Stimulated activated CD8-positive, alpha-beta memory T cell treated with anti-CD3 and anti-CD28 coated beads, Interleukin-12 subunit alpha, Interleukin-12 subunit beta, amount 100 ng/mL, for 24 hours (primary cell): ENCODE measurements at regions not wholly inside any gene's neighbourhood (a gene's known extent, or its start where the extent isn't known, plus 50 kb on each side); places are given as distances from the start of the nearest gene placed in this dataset.
"Not testable (repeated sequence)": the region's sequence is repeated elsewhere in the genome, so short reads cannot be mapped to it uniquely, and the experiment has no call there.

Source experiments
- DNase-seq: peaks from one replicate; pipeline ENCODE4 v3.0.0-alpha.2; 2020; ENCODE audit errors: extremely low read depth

DNA sequence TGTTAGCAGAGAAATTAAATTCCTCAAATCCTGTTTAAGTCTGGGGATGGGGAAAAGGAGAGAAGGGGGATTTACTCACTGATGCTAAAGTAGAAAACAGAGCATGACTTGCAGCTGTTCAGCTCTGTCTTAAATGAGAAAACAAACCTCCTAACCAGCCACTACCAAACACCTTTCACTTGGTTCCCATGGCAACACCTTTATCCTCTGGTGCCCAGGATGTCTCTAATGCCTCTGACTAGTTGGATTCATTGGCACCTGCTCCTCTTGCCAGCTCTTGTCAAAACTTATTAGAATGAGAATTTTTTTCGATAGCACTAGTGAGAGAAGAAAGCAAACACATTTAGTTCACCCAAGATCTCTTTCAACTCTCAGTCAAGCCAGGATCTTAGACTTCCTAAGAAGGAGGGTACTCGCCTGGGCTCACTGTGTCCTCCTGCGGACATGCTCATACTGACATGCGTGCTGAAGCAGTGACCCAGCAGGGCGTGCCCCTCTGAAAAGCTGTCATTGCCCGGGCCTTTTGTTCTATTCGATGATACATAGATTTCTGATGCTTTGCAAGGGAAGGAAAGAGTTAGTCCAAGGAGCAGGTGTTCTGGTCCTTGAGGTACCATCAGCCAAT, 656.0 kb upstream of the CELF4 start:
- DNase-seq, result no peak

- DNase-seq, result no peak
Observed at GRCh38 chr18:38198956-38199355, 633.4 kb upstream of the CELF4 start.

GRCh38 chr18:38198526-38198925, 632.9 kb upstream of the CELF4 start:
- DNase-seq, result no peak

DNA sequence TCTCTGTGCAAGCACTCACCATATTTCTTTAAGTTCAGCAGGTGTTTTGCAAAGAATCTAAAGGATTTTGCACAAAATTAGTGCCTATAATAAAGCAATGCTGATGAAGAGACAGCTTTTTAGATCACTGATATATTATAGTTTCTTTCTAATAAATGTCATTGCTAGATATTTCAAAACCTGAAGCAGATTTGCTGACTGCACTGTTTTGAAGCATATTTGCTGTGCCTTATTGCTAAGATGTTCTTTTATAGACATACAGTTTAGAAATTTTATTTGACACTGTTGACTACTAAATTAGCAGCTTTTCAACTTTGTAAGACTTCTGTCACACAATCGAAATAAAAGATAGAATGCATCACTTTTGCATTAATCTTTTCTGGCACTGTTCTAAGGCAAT, 620.9 kb upstream of the CELF4 start:
- no peak for DNase-seq

DNA sequence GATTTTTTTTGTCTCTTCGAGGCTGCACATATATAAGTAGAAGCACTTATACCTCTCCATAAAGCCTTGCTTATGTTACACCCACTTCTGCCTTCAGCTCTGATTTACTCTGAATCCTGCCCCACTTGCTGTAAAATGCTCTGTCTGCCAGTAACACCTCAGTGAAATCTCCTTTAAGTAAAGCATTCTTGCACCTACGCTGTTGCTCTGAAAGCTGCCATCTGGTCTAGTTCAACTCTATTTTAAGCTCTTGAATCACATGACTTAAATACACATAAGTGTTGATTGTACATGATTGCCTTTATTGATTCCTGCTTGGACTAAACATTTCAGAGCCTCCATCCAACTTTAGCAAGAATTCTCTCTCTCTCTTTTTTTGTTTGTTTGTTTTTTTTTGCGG, 609.0 kb upstream of the CELF4 start:
- DNase-seq, result no peak

- DNase-seq, result no peak
Observed at GRCh38 chr18:38174173-38174572, 608.6 kb upstream of the CELF4 start.

DNA sequence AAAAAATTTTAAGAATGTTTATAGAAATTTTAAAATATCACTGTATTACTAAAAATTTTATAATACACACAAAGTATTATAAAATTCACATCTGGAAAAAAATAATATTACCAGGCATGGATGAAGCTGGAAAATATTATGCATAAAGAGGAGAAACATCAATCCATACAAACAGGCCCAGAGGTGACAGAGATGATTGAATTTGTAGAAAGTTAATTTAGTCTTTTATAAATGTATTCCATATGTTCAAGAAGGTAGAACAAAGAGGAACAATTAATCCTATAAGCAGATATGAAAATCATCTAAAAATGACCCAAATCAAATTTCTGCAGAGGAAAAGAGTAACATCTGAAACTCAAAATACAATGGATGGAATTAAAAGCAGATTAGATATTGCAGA, 605.2 kb upstream of the CELF4 start:
- no peak for DNase-seq

DNA sequence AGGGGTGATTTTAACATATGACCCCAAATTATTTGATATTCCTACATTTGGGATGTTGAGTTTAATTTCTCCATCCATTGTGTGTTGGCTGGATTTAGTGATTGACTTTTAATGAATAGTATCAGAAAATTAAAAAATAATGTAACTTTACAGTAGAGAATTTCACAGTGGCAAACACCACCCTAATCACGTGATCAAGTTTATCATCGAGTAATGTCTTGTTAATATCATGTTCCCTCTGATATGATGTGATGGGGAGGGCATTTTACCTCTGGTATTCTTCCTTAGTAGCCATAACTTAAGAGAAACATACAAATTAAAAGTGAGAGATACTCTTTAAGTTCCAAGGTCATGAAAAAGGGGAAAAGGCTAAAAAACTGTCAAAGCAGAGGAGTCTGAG, 602.0 kb upstream of the CELF4 start:
- DNase-seq, result no peak

- DNase-seq, result not testable (repeated sequence)
Observed at GRCh38 chr18:38153116-38153515, 587.5 kb upstream of the CELF4 start.

- DNase-seq, result no peak
Observed at GRCh38 chr18:38116716-38117115, 551.1 kb upstream of the CELF4 start.

DNA sequence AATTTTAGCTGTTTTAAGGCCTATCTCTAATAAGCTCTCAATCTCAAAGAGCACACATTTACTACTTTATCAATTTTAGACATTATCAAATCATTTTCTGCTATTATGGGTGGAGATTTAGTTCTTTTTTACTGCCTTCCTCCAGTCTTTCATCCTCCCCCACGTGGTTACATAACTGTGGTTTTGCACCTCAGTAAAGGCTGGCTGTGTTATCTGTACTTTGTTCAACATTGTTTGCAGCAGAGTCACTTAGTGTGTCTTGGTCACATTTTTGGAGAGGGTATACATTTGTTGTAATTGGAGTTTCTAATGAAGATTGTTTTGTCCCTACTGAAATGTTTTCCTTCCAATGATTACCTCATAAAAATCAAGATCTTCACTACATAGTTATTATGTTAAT, 549.6 kb upstream of the CELF4 start:
- no peak for DNase-seq

- no peak for DNase-seq
Observed at GRCh38 chr18:38087538-38087937, 521.9 kb upstream of the CELF4 start.

DNA sequence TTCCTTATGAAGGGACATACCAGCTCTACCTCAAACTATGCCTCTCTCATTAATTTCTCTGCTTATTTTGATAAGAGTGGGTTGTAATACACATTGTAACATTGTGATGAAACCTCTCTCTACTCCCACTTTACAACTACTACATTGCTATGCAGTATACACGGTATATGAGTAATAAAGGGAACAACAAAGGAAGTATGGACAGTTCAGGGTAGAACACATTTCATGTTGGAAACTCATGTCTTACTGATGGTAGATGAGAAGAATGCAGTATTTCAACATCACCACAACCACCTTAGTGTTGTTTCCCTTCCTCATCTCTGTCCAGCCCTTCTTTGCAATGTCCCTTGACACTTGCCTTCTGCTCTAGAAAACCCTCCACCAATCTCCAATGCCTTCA, 515.9 kb upstream of the CELF4 start:
- DNase-seq, result no peak

- DNase-seq, result no peak
Observed at GRCh38 chr18:38077229-38077628, 511.6 kb upstream of the CELF4 start.

- DNase-seq, result no peak
Observed at GRCh38 chr18:38076346-38077070, 510.9 kb upstream of the CELF4 start.

DNA sequence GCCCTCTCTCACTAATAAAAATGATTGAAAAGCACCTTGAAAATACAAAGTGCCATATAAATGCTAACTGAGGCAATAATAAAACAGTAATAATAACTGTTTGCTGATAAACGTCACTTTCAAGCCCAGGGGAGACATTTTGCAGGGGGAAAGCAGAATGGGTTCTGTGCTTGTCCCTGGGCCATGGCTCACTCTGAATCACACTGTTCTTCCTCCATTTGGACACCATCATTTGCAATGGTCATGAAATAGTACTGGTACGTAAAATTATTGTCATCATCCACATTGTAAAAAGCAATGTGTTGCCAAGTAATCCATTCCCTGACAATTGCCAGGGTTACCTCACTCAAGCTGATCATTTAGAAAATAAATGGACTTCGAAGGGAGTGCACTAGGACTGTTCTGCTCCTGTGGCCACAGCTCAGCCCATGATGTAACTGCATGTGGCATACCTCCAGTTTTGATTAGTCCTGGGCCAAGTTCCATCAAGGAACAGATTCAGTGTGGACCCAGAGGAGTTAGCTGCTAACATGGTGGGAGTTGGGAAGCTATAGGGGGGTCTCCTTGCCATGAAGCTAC, 508.8 kb upstream of the CELF4 start:
- DNase-seq, result no peak

- DNase-seq, result no peak
Observed at GRCh38 chr18:38067821-38068220, 502.2 kb upstream of the CELF4 start.

- DNase-seq, result no peak
Observed at GRCh38 chr18:38067086-38067485, 501.5 kb upstream of the CELF4 start.

GRCh38 chr18:38052879-38053590, 487.4 kb upstream of the CELF4 start:
- no peak for DNase-seq

DNA sequence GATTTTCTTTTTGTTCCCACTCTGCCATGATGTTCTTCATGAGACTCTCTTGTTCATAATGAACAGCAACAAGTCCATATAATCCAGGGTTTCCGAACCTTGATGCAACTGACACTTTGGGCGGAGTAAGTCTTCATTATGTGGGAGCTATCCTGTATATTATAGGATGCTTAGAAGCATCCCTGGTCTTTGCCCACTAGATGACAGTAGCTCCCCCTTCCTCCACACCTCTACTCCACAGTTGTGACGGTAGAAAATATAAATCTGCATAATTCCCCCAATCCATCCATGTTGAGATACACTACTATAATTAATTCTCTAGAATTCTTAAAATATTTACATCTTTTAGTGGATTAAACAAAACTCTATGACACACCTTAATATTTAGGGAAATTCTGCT, 482.2 kb upstream of the CELF4 start:
- DNase-seq, result no peak

GRCh38 chr18:38046651-38047050, 481.1 kb upstream of the CELF4 start:
- DNase-seq, result no peak

- DNase-seq, result no peak
Observed at GRCh38 chr18:38045845-38046244, 480.2 kb upstream of the CELF4 start.
